WTC11 (cell line): ENCODE measurements at regions not wholly inside any gene's neighbourhood (a gene's known extent, or its start where the extent isn't known, plus 50 kb on each side); places are given as distances from the start of the nearest gene placed in this dataset.

Source experiments
- ATAC-seq: fragments of 200-7000 bp; cut with Tn5 transposase; 2 replicates; pipeline ENCODE4 v1.10.0; 2021; ENCODE audit warnings: mild to moderate bottlenecking, moderate library complexity
- CTCF ChIA-PET: fragments of 300-600 bp; sonication (Branson Sonifier 250); formaldehyde crosslinking; loops from one replicate; lab custom pipeline; 2021; ENCODE audit warnings: antibody characterized with exemption; lab: Charles Lee
- POLR2A ChIA-PET: fragments of 350-600 bp; sonication (Branson Sonifier 250); formaldehyde crosslinking; loops from one replicate; lab custom pipeline; 2021; ENCODE audit warnings: antibody characterized with exemption; lab: Charles Lee
- DNase-seq: peaks from one replicate; pipeline ENCODE4 v3.0.0; 2021; ENCODE audit warnings: low spot score
- H3K27ac Mint-ChIP-seq: 2 replicates; pipeline ENCODE4 v1.8.0; 2021; ENCODE audit warnings: mixed read lengths
- H3K27me3 Mint-ChIP-seq: 2 replicates; pipeline ENCODE4 v1.8.0; 2021; ENCODE audit warnings: low read depth, mild to moderate bottlenecking, moderate library complexity, mixed read lengths
- H3K36me3 Mint-ChIP-seq: 2 replicates; pipeline ENCODE4 v1.8.0; 2021; ENCODE audit warnings: mixed read lengths
- H3K4me1 Mint-ChIP-seq: 2 replicates; pipeline ENCODE4 v1.8.0; 2022; ENCODE audit warnings: mixed read lengths
- H3K4me3 Mint-ChIP-seq: 2 replicates; pipeline ENCODE4 v1.8.0; 2021; ENCODE audit warnings: mild to moderate bottlenecking, moderate library complexity, mixed read lengths
- H3K9me3 Mint-ChIP-seq: 2 replicates; pipeline ENCODE4 v1.8.0; 2021; ENCODE audit warnings: mixed read lengths
- ATF1 ChIP-seq: sonication (generic); formaldehyde crosslinking; IDR thresholded peaks from 2 replicates; pipeline ENCODE4 v1.8.1; 2023; ENCODE audit warnings: mild to moderate bottlenecking, moderate library complexity, missing genetic modification reagents
- ELF4 ChIP-seq: sonication (generic); formaldehyde crosslinking; IDR thresholded peaks from 2 replicates; pipeline ENCODE4 v1.8.1; 2022; ENCODE audit warnings: low read depth, mild to moderate bottlenecking, moderate library complexity, missing genetic modification reagents
- GTF2I ChIP-seq: fragments of 250-450 bp; sonication (Bioruptor Pico); conservative IDR thresholded peaks from 2 replicates; pipeline ENCODE4 v1.4.0; 2021; ENCODE audit warnings: mild to moderate bottlenecking
- IRF2 ChIP-seq: sonication (generic); formaldehyde crosslinking; IDR thresholded peaks from 2 replicates; pipeline ENCODE4 v1.8.0; 2022; ENCODE audit warnings: low read depth, missing genetic modification reagents, borderline replicate concordance
- NFATC4 ChIP-seq: fragments of 250-450 bp; sonication (Bioruptor Pico); IDR thresholded peaks from 2 replicates; pipeline ENCODE4 v1.9.0; 2021; ENCODE audit warnings: mild to moderate bottlenecking
- PRRX2 ChIP-seq: fragments of 250-450 bp; sonication (Bioruptor Pico); IDR thresholded peaks from 2 replicates; pipeline ENCODE4 v1.8.0; 2021; ENCODE audit warnings: mild to moderate bottlenecking
- TEAD1 ChIP-seq: sonication (generic); formaldehyde crosslinking; IDR thresholded peaks from 2 replicates; pipeline ENCODE4 v1.8.0; 2022; ENCODE audit warnings: mild to moderate bottlenecking, missing genetic modification reagents
- ZNF138 ChIP-seq: sonication (generic); formaldehyde crosslinking; conservative IDR thresholded peaks from 2 replicates; pipeline ENCODE4 v1.8.1; 2022; ENCODE audit warnings: mild to moderate bottlenecking, moderate library complexity, missing genetic modification reagents
- ZNF219 ChIP-seq: sonication (generic); formaldehyde crosslinking; IDR thresholded peaks from 2 replicates; pipeline ENCODE4 v1.8.0; 2023; ENCODE audit warnings: missing genetic modification reagents, mild to moderate bottlenecking, borderline replicate concordance
- TF ChIP-seq, protein P1 (sequence below): sonication (generic); formaldehyde crosslinking; conservative IDR thresholded peaks from 2 replicates; pipeline ENCODE4 v1.8.1; 2022; ENCODE audit warnings: mild to moderate bottlenecking, missing genetic modification reagents
- TF ChIP-seq, protein P2 (sequence below): sonication (generic); formaldehyde crosslinking; IDR thresholded peaks from 2 replicates; pipeline ENCODE4 v1.8.0; 2023; ENCODE audit warnings: mild to moderate bottlenecking, missing genetic modification reagents
- TF ChIP-seq, protein P3 (sequence below): sonication (generic); formaldehyde crosslinking; IDR thresholded peaks from 2 replicates; pipeline ENCODE4 v1.8.1; 2023; ENCODE audit warnings: mild to moderate bottlenecking, missing genetic modification reagents
- TF ChIP-seq, protein P4 (sequence below): sonication (generic); formaldehyde crosslinking; IDR thresholded peaks from 2 replicates; pipeline ENCODE4 v1.8.1; 2023; ENCODE audit warnings: mild to moderate bottlenecking, moderate library complexity, missing genetic modification reagents

DNA sequence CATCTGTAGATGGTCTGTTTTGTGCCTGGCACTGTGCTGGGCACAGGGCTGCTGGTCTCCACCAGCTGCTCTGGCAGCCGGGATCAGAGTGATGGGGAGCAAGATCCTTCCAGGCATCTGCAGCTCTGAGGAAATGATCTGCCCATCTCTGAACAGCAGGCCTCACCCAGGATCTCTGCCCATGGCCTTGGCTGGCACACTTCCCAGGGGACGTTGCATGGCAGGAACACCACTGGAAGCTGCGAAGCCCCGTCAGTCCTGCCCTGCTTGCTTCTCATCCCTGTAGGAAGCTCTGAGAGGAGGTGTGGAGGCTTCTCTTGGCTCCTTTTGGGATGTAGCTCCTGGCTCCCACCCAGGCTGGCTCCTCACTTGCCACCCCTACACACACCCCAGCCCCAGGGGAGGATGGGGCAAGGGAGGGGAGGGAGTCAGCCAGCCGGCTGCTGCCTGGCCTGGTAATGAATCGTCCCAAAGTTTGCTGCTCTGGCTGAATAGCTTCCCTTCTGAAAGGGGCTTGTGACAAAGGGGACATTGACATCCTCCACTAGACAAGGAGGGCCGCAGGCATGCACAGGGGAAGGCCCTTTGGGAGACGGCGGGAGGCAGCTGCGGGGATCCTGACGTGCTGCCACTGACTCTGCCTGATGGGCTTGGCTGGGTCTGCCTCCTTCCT is 108.9 kb downstream of the VEGFA start (continued):
- TF ChIP-seq PRRX2 (no peak), TEAD1 (CRISPR knock-in tag) (no peak), ATF1 (CRISPR knock-in tag) (no peak)
- TF ChIP-seq, protein P1, sequence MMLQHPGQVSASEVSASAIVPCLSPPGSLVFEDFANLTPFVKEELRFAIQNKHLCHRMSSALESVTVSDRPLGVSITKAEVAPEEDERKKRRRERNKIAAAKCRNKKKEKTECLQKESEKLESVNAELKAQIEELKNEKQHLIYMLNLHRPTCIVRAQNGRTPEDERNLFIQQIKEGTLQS = no peak
- TF ChIP-seq, protein P2, sequence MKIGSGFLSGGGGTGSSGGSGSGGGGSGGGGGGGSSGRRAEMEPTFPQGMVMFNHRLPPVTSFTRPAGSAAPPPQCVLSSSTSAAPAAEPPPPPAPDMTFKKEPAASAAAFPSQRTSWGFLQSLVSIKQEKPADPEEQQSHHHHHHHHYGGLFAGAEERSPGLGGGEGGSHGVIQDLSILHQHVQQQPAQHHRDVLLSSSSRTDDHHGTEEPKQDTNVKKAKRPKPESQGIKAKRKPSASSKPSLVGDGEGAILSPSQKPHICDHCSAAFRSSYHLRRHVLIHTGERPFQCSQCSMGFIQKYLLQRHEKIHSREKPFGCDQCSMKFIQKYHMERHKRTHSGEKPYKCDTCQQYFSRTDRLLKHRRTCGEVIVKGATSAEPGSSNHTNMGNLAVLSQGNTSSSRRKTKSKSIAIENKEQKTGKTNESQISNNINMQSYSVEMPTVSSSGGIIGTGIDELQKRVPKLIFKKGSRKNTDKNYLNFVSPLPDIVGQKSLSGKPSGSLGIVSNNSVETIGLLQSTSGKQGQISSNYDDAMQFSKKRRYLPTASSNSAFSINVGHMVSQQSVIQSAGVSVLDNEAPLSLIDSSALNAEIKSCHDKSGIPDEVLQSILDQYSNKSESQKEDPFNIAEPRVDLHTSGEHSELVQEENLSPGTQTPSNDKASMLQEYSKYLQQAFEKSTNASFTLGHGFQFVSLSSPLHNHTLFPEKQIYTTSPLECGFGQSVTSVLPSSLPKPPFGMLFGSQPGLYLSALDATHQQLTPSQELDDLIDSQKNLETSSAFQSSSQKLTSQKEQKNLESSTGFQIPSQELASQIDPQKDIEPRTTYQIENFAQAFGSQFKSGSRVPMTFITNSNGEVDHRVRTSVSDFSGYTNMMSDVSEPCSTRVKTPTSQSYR (CRISPR knock-in tag) = no peak

DNA sequence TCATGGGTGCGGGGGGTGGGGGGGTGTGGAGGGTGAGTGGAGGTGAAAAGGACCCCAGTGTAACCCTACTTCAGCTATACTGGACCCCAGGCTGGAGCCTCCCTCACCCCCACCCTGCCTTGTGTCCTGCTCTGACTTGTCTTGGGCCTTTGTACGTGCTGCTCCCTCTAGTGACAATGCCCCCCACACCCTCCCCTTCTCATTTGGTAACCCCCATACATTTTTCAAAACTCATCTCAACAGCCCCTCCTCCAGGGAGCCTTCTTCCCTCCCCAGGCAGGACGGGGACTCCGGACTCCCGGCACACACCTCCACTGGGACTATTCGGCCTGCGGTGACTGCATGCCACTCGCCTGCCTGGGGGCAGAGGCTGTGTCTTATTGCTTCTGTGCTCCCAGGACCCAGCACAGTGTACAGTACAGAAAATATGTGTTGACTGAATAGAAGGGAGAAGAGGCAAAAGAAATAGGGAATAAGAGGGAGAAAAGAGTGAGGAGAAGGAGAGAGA is 108.2 kb downstream of the VEGFA start:
- TF ChIP-seq IRF2 (CRISPR knock-in tag) (no peak), GTF2I (CRISPR knock-in tag) (no peak), ELF4 (CRISPR knock-in tag) (no peak), NFATC4 (CRISPR knock-in tag) (no peak), ZNF138 (no peak)
- TF ChIP-seq, protein P3, sequence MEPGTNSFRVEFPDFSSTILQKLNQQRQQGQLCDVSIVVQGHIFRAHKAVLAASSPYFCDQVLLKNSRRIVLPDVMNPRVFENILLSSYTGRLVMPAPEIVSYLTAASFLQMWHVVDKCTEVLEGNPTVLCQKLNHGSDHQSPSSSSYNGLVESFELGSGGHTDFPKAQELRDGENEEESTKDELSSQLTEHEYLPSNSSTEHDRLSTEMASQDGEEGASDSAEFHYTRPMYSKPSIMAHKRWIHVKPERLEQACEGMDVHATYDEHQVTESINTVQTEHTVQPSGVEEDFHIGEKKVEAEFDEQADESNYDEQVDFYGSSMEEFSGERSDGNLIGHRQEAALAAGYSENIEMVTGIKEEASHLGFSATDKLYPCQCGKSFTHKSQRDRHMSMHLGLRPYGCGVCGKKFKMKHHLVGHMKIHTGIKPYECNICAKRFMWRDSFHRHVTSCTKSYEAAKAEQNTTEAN (CRISPR knock-in tag) = no peak
- TF ChIP-seq, all 79 proteins: peak for 0
- H3K4me3 Mint-ChIP-seq = no peak overlapping the region
- DNase-seq (no peak), ATAC-seq (peak; percentile 27)
- H3K9me3 Mint-ChIP-seq = no peaks in the 10 kb centered on the region
- H3K36me3 Mint-ChIP-seq = no peaks in the 10 kb centered on the region
- ChIA-PET CTCF (no interaction called here), POLR2A (no interaction called here)
- H3K27me3 Mint-ChIP-seq = no peaks in the 10 kb centered on the region
- H3K27ac Mint-ChIP-seq = no peak overlapping the region
- H3K4me1 Mint-ChIP-seq = peaks cover 19% of the 10 kb centered on the region

DNA sequence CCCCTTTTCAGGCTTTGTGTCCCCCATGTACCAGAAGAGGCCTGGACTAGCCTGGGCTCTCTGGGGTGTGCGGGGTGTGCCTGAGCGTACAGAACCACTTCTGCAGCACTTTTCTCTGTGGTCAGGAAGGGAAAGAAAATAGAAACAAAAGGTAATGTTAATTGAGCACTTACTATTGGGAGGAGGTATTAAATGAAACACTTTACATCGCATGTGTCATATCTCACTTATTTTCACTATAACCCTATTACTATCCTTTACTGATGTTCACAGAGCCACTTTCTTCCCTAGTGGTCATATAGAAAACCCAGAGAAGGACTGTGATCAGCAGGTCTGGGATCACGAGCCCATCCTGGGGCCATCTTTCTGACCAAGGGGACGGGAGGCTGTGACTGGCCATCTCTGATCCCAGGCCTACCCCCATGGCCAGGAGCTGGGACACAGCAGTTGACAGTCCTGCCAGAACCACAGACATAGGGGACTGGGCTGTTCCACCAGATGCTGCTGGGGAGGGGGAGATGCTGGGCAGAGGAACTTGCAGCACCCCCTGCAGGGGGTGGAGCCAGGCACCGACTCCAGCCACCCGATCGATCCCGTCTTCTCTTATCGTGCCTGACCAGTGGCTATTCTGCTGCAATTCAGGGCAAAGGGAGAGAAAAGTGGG is 107.6 kb downstream of the VEGFA start:
- no peaks in the 10 kb centered on the region for H3K27me3 Mint-ChIP-seq
- TF ChIP-seq, protein P1 = no peak
- TF ChIP-seq ZNF219 (CRISPR knock-in tag) = no peak
- TF ChIP-seq, protein P4, sequence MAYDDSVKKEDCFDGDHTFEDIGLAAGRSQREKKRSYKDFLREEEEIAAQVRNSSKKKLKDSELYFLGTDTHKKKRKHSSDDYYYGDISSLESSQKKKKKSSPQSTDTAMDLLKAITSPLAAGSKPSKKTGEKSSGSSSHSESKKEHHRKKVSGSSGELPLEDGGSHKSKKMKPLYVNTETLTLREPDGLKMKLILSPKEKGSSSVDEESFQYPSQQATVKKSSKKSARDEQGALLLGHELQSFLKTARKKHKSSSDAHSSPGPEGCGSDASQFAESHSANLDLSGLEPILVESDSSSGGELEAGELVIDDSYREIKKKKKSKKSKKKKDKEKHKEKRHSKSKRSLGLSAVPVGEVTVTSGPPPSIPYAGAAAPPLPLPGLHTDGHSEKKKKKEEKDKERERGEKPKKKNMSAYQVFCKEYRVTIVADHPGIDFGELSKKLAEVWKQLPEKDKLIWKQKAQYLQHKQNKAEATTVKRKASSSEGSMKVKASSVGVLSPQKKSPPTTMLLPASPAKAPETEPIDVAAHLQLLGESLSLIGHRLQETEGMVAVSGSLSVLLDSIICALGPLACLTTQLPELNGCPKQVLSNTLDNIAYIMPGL (CRISPR knock-in tag) = no peak
- ChIA-PET POLR2A (no interaction called here), CTCF (no interaction called here)
- no peaks in the 10 kb centered on the region for H3K9me3 Mint-ChIP-seq
- H3K4me3 Mint-ChIP-seq = no peak overlapping the region
- ATAC-seq = peak; percentile 68
- H3K36me3 Mint-ChIP-seq = no peaks in the 10 kb centered on the region
- DNase-seq = peak; percentile 28
- peaks cover 19% of the 10 kb centered on the region for H3K4me1 Mint-ChIP-seq
- no peak overlapping the region for H3K27ac Mint-ChIP-seq
